ENCODE measurements at regions not wholly inside any gene's neighbourhood (a gene's known extent, or its start where the extent isn't known, plus 50 kb on each side); places are given as distances from the start of the nearest gene placed in this dataset.

- no peak for DNase-seq
These were observed 277.7 kb downstream of the TMA16 start for GRCh38 chr4:163772238-163772637.

- no peak for DNase-seq
These were observed 279.4 kb downstream of the TMA16 start for GRCh38 chr4:163773940-163774339.

DNA sequence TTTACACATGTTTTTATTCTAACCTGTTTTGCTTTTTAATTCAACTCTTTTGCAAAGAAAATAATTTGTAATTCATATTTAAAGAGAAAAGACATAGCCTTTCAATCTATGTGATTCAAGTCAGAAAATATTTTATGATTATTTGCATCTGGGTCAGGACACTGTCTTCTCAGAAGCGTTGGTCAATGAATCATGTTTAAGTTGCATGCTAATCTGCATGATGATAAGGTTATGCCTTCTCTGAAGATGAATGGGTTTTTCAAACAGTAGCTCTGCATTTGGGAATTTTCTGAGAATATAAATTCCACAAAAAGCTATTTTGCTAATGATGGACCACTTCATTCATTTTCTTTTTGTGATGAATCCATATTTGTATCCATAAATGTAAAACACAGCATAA, 282.5 kb downstream of the TMA16 start:
- no peak for DNase-seq

GRCh38 chr4:163781726-163782125, 287.2 kb downstream of the TMA16 start:
- no peak for DNase-seq

- no peak for DNase-seq
These were observed 295.7 kb downstream of the TMA16 start for GRCh38 chr4:163790231-163790630.

DNA sequence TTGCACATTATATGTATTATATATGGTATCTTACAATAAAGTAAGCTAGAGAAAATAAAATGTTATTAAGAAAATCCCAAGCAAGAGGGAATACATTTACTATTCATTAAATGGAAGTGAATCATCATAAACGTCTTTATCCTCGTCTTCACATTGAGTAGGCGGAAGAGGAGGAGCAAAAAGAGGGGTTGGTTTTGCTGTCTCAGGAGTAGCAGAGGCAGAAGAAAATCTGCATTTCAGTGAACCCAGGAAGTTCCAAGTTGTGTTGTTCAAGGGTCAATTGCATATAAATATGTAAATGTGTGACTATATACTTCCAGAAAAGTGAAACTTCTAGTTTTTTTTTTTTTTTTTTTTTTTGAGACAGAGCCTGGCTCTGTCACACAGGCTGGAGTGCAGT, 301.4 kb downstream of the TMA16 start:
- DNase-seq, result no peak

- no peak for DNase-seq
These were observed 309.5 kb downstream of the TMA16 start for GRCh38 chr4:163804001-163804400.

GRCh38 chr4:163806653-163807052, 312.2 kb downstream of the TMA16 start:
- DNase-seq, result no peak

DNA sequence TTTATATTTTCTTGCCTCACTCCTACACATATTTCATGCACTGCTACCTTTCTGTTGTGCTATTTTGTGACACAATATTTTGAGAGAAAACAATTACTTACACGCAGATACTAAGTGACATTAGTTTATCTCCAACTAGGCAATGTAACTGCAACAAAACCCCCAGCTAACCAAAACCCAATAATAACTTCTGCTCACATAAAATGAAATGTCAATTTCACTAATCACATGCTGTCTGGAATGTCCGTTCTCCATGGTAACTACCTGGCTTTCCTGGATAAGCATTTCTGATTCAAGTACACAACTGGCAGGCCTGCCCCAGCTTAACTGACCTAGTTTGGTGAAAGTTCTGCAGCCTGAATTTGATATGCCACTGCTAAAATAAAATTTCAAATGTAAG, 313.5 kb downstream of the TMA16 start:
- no peak for DNase-seq

DNA sequence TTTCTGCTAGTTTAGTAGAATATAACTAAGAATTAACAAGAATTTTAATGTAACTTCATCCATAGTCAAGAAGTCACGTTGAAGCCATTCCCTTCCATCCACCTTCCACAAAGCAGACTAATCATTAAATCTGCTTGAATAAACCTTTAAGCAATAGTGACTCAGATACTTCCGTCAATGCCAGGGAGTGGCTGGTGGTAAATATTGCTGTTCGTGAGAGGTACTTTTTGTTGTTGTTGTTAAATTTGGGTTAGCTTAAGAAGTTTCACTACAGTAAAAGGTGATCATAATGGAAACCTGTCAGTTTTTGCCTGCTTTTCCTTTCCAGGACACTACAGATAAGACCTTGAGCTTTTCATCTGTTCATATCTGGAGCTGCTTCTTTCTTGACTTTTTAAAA, 316.3 kb downstream of the TMA16 start:
- no peak for DNase-seq

- no peak for DNase-seq
These were observed 321.3 kb downstream of the TMA16 start for GRCh38 chr4:163815776-163816175.

DNA sequence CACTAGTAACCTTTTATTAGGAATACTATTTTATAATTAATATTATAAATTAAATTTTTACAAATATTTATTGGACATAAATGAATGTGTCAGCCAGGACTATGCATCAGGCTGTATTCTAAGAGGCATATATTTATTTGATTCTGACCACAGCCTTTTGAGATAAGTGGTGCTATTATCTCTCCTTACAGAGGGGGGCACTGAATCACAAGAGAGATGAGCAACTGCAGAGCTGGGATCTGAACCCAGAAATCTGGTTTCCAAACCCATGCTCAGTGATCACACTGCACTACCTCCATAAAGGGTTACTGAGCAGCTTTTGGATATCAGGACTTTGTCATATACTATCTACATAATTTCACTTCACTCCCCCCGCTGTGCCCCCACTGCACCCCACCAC, 322.0 kb downstream of the TMA16 start:
- no peak for DNase-seq

GRCh38 chr4:163818673-163819072, 324.2 kb downstream of the TMA16 start:
- no peak for DNase-seq

DNA sequence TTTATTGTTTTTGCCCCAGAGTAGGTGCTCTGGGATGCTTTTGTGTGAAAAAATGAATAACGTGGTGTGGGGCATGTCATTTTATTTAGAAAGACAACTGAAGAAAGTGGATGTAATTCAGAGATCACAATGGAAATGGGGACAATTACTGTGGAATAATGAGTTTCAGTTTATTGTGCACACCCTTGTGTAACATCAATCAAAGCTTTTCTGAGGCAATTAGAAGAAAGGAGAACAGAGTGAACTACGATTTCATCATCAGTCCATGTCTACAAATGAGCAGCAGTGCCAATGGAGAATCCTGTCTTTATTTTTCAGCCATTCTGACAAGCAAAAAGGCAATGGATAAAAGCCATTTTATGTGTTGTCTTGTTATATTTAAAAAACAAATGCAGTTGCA, 339.2 kb downstream of the TMA16 start:
- no peak for DNase-seq

GRCh38 chr4:163846008-163846407, 351.5 kb downstream of the TMA16 start:
- DNase-seq, result no peak

DNA sequence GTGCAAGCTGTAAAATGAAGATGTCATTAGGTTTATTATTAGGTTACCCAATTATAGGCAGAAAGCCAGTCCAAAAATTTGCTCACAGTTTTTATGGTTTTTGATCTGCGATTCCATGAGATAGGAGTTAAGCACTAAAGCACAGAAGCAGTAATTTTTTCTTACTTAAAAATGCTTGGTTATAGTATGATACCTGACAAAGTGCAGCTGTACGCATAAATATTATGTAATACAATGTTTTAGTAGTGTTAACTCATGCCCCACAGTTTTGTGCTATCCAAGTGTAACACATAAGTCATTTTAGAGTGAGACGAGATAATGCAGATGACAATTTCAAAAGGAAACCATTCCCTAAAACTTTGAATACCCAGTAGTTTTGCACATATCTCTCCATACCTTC, 357.8 kb downstream of the TMA16 start:
- DNase-seq, result no peak

DNA sequence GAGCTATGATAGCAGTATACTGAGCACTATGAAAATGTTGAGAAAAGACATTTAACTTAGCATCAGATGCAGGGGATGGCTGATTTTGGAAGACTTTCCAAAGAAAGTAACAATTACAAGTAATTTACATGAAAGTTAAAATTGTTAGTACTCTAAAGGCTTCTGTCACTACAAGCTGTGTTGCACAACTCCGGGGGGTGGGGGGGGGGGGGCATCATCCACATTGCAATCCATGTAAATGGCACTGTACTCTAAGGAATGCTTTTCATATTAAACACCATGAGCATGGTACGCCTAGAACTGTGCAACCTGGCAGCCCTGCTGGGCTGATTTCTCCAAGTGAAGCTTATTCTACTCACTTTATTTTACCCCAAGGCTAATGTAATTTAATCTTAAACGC, 363.4 kb downstream of the TMA16 start:
- no peak for DNase-seq

DNA sequence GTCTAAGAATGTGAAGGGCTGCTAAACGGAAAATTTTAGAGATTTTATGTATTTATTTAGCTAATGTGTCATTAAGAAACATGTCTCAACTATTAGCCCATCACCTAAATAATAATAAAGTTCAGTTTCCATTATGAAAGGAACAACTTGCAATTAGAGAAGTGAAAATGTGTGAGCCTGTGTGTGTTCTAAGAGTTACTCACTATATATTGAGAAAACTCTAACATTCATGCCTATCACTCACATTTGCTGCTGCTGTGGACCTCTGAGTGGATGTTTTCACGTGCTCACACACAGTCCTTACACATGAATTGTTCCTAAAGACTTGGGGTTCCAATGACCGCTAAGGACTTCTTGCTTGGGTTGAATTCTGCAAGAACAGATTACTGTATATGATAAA, 364.0 kb downstream of the TMA16 start:
- DNase-seq, result no peak

GRCh38 chr4:163863082-163863481, 368.6 kb downstream of the TMA16 start:
- DNase-seq, result no peak

GRCh38 chr4:163865010-163865409, 370.5 kb downstream of the TMA16 start:
- no peak for DNase-seq

DNA sequence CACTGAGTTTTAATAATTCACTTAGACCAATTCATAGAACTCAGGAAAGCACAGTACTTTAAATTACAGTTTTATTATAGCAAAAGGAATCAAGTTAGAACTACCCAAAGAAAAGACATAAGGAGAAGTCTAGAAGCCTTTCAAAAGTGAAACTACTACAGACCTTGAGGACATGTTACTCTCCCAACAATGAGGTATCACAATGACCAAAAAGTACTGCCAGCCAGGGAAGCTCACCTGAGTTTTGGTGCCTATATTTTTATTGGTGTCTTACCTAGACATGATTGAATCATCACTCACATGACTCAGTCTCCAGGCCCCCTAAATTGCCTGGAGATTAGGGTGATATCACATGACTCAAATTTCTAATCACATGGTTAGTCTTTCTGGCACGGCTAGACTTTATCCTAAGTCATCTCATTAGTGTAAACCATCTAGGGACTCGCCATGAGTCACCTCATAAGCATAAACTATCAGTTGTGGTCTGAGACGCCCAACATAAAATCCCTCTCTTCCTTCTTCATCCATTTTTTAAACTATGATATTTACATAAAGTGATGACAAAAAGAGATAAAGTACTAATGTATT, 372.3 kb downstream of the TMA16 start:
- no peak for DNase-seq

DNA sequence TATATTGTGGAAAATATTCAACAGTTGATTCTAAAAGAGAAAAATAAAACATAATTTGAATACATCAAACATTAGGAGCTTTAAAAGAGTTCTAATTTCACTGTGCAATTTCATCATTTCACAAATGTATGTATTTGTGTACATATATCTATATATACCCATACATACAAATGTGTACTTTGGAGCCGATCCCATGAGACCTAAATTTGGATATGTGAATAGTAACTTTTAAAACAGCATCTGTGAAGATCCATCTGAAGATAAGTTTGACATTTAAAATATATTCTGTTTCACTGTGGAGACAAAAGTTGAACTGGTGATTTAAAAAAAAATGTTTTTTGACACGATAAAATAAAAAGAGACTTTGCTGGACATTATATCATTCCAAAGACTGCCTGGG, 374.0 kb downstream of the TMA16 start:
- DNase-seq, result no peak

DNA sequence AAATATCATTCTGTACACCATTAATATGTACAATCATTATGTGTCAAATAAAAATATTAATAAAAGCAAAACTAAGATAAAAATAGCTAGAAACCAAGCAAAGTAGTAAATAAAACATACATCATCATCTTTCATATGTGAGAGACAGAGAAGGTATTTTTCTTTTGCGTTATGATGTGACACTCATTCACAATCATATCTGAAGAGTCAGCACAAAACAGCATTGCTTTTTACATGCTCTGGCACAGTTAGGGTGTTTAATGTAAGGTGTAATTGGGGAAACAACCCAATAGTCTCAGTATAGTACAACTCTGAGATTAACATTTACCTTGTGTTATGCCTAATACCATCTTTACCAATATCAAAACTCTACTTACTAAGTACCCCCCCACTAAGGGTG, 376.6 kb downstream of the TMA16 start:
- no peak for DNase-seq

DNA sequence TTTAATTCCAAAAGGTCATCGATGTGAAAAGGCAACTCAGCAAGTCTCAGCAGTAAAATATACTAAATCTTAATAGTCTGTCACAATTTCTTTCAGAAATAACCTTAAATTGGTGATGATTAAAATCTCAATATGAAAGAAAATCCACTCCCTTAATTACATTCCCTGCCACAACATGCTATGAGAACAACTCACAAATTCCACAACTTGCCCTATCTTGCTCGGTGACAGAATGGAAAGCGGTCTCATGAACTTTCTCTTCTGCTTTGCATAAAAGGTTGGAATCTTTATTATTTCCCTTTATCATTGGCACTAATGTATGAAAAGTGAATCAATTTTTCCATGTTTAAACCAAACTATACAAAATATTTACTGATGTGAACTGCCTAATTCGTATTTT, 380.8 kb downstream of the TMA16 start:
- DNase-seq, result no peak

DNA sequence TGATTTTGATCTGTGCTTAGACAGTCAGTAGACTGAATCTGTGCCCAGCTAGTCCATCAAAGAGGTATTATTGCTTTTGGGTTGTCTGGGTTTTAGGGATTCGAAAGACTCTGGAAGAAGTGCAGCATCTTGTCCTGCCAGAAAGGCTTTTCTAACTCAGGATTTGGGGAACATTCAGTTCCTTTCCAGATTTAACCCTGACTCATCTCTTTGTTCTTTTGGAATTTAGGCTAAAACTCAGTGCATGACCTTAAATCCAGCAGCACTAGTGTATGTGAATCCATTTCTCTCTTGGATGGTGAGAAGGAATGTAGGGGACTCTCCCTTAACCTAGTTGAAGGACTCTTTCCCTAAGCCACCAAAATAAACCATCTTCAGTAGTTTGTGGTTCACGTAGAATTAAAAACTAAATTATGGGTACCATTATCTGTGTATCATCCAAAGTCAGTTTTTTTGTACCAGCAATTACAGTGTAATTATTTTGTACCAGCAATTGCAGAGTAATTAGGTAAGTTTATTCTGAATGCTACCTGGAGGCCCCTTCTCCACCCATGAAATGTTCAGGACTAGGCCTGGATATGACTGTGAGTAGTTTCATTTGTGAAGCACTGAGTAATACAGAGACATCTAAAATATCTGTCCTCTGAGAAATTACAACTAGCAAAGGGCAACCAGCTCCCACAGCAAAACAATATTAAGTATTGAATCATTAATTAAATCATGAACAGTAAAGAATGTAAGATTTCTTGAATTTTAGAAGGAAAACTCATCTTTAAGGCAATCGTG, 384.0 kb downstream of the TMA16 start:
- no peak for DNase-seq

Measured in left hindlimb (tissue), 1 donor.